HepG2 (cell line): ENCODE measurements at regions not wholly inside any gene's neighbourhood (a gene's known extent, or its start where the extent isn't known, plus 50 kb on each side); places are given as distances from the start of the nearest gene placed in this dataset.

Source experiments
- BRD4 ChIP-seq: sonication (generic); formaldehyde crosslinking; IDR thresholded peaks from 2 replicates; pipeline ENCODE4 v1.4.0; 2020; ENCODE audit warnings: missing genetic modification reagents
- CBX2 ChIP-seq, 2 experiments: fragments of 200-600 bp in 1 of 2; sonication (generic); formaldehyde crosslinking in 1 of 2; IDR thresholded peaks; 2 replicates each; pipeline versions ENCODE4 v1.7.0 to v1.8.1; 2018 to 2022; ENCODE audit warnings: low read depth in 2 of 2, low read length in 1 of 2, mild to moderate bottlenecking in 1 of 2, missing genetic modification reagents in 1 of 2
- KAT8 ChIP-seq: IDR thresholded peaks from 2 replicates; pipeline ENCODE4 v1.6.1; 2016; ENCODE audit warnings: missing genetic modification reagents, missing compliant biosample characterization
- KMT2A ChIP-seq: sonication (generic); formaldehyde crosslinking; IDR thresholded peaks from 2 replicates; pipeline ENCODE4 v1.4.0; 2020; ENCODE audit warnings: missing genetic modification reagents
- ZNF329 ChIP-seq: sonication (generic); formaldehyde crosslinking; IDR thresholded peaks from 2 replicates; pipeline ENCODE4 v1.9.0; 2021; ENCODE audit warnings: low read depth, mild to moderate bottlenecking, missing genetic modification reagents
- ZNF557 ChIP-seq: sonication (generic); formaldehyde crosslinking; IDR thresholded peaks from 2 replicates; pipeline ENCODE4 v1.4.0; 2020; ENCODE audit warnings: missing genetic modification reagents
- ZNF724P ChIP-seq: sonication (generic); formaldehyde crosslinking; IDR thresholded peaks from 2 replicates; pipeline ENCODE4 v1.8.0; 2022; ENCODE audit warnings: missing genetic modification reagents, borderline replicate concordance
- ZSCAN25 ChIP-seq: sonication (generic); formaldehyde crosslinking; IDR thresholded peaks from 2 replicates; pipeline ENCODE4 v1.8.0; 2022; ENCODE audit warnings: mild to moderate bottlenecking, missing genetic modification reagents
- ZSCAN29 ChIP-seq: sonication (generic); formaldehyde crosslinking; conservative IDR thresholded peaks from 2 replicates; pipeline ENCODE4 v1.4.0; 2020; ENCODE audit warnings: mild to moderate bottlenecking, missing genetic modification reagents
- TF ChIP-seq, protein P1 (sequence below): sonication (generic); formaldehyde crosslinking; IDR thresholded peaks from 2 replicates; pipeline ENCODE4 v1.5.1; 2020; ENCODE audit warnings: mild to moderate bottlenecking, missing genetic modification reagents, borderline replicate concordance
- TF ChIP-seq, protein P2 (sequence below): sonication (generic); formaldehyde crosslinking; conservative IDR thresholded peaks from 2 replicates; pipeline ENCODE4 v1.4.0; 2020; ENCODE audit warnings: missing genetic modification reagents
- TF ChIP-seq, protein P3 (sequence below): sonication (generic); formaldehyde crosslinking; IDR thresholded peaks from 2 replicates; pipeline ENCODE4 v1.4.0; 2020; ENCODE audit warnings: missing genetic modification reagents
- TF ChIP-seq, protein P4 (sequence below): sonication (generic); formaldehyde crosslinking; IDR thresholded peaks from 2 replicates; pipeline ENCODE4 v1.4.0; 2020; ENCODE audit warnings: missing genetic modification reagents, borderline replicate concordance

DNA sequence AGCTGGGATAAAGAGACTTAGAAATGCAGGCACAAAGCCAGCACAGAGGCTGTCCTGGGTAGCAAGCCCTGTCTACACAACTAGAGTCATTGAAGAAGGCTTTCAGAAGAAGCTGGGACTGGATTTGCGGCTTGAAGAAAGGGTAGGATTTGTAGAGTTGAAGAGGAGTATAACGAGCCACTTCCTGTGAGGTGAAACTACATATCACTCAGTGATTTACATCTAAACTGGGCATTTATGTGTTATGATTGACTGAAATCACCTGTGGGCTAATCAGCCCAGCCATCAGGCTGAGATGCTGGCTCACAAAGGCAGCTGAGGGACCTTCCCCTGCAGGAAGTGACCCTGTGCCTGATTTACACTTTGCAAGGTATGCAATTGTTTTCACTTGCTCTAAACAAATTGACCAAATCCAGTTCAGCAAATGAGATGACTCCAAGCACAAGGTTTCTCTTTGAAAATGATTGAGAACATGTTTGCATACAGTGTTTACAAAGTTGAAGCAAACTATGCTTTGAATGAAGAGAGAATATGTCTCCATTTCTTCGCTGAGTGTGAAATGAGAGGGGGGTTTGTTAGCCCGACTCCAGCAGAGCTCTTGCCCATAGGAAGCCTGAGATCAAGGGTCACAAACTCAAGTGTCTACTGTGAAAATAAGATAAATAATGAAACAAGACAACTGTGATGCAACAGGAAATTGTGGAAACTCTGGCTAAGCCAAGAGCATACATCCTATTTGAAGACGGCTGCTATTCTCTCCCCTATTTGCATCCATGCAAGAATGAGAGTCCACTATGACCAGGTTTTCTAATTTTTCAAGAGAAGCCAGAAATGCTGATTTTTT lies 69.3 kb upstream of the HK2 start (continued):
- TF ChIP-seq, protein P1, sequence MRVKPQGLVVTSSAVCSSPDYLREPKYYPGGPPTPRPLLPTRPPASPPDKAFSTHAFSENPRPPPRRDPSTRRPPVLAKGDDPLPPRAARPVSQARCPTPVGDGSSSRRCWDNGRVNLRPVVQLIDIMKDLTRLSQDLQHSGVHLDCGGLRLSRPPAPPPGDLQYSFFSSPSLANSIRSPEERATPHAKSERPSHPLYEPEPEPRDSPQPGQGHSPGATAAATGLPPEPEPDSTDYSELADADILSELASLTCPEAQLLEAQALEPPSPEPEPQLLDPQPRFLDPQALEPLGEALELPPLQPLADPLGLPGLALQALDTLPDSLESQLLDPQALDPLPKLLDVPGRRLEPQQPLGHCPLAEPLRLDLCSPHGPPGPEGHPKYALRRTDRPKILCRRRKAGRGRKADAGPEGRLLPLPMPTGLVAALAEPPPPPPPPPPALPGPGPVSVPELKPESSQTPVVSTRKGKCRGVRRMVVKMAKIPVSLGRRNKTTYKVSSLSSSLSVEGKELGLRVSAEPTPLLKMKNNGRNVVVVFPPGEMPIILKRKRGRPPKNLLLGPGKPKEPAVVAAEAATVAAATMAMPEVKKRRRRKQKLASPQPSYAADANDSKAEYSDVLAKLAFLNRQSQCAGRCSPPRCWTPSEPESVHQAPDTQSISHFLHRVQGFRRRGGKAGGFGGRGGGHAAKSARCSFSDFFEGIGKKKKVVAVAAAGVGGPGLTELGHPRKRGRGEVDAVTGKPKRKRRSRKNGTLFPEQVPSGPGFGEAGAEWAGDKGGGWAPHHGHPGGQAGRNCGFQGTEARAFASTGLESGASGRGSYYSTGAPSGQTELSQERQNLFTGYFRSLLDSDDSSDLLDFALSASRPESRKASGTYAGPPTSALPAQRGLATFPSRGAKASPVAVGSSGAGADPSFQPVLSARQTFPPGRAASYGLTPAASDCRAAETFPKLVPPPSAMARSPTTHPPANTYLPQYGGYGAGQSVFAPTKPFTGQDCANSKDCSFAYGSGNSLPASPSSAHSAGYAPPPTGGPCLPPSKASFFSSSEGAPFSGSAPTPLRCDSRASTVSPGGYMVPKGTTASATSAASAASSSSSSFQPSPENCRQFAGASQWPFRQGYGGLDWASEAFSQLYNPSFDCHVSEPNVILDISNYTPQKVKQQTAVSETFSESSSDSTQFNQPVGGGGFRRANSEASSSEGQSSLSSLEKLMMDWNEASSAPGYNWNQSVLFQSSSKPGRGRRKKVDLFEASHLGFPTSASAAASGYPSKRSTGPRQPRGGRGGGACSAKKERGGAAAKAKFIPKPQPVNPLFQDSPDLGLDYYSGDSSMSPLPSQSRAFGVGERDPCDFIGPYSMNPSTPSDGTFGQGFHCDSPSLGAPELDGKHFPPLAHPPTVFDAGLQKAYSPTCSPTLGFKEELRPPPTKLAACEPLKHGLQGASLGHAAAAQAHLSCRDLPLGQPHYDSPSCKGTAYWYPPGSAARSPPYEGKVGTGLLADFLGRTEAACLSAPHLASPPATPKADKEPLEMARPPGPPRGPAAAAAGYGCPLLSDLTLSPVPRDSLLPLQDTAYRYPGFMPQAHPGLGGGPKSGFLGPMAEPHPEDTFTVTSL (CRISPR knock-in tag): peak; percentile 100
- TF ChIP-seq, protein P2, sequence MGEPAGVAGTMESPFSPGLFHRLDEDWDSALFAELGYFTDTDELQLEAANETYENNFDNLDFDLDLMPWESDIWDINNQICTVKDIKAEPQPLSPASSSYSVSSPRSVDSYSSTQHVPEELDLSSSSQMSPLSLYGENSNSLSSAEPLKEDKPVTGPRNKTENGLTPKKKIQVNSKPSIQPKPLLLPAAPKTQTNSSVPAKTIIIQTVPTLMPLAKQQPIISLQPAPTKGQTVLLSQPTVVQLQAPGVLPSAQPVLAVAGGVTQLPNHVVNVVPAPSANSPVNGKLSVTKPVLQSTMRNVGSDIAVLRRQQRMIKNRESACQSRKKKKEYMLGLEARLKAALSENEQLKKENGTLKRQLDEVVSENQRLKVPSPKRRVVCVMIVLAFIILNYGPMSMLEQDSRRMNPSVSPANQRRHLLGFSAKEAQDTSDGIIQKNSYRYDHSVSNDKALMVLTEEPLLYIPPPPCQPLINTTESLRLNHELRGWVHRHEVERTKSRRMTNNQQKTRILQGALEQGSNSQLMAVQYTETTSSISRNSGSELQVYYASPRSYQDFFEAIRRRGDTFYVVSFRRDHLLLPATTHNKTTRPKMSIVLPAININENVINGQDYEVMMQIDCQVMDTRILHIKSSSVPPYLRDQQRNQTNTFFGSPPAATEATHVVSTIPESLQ: 0 out of 2 replicates have a peak, but pooled peaks have one; percentile 48
- TF ChIP-seq BRD4 (CRISPR knock-in tag) (peak; percentile 0; the same call in 1 of the 2 replicates), ZSCAN29 (peak; percentile 67), KMT2A (peak; percentile 47; the same call in 1 of the 2 replicates), ZNF329 (CRISPR knock-in tag) (no peak), ZSCAN25 (CRISPR knock-in tag) (peak; percentile 83; the same call in 1 of the 2 replicates), KAT8 (peak; percentile 93), CBX2 (IDR thresholded peaks at IDR 0.05; ENCODE audit: low read depth, low read length) (no peak), CBX2 (CRISPR knock-in tag; IDR thresholded peaks at IDR 0.05; ENCODE audit: low read depth) (no peak; the same call in 1 of the 2 replicates), ZNF557 (CRISPR knock-in tag) (no peak), ZNF724P (CRISPR knock-in tag) (peak; percentile 77; the same call in 1 of the 2 replicates)
- TF ChIP-seq, protein P3, sequence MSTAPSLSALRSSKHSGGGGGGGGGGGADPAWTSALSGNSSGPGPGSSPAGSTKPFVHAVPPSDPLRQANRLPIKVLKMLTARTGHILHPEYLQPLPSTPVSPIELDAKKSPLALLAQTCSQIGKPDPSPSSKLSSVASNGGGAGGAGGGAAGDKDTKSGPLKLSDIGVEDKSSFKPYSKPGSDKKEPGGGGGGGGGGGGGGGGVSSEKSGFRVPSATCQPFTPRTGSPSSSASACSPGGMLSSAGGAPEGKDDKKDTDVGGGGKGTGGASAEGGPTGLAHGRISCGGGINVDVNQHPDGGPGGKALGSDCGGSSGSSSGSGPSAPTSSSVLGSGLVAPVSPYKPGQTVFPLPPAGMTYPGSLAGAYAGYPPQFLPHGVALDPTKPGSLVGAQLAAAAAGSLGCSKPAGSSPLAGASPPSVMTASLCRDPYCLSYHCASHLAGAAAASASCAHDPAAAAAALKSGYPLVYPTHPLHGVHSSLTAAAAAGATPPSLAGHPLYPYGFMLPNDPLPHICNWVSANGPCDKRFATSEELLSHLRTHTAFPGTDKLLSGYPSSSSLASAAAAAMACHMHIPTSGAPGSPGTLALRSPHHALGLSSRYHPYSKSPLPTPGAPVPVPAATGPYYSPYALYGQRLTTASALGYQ (CRISPR knock-in tag): peak; percentile 99
- TF ChIP-seq, protein P4, sequence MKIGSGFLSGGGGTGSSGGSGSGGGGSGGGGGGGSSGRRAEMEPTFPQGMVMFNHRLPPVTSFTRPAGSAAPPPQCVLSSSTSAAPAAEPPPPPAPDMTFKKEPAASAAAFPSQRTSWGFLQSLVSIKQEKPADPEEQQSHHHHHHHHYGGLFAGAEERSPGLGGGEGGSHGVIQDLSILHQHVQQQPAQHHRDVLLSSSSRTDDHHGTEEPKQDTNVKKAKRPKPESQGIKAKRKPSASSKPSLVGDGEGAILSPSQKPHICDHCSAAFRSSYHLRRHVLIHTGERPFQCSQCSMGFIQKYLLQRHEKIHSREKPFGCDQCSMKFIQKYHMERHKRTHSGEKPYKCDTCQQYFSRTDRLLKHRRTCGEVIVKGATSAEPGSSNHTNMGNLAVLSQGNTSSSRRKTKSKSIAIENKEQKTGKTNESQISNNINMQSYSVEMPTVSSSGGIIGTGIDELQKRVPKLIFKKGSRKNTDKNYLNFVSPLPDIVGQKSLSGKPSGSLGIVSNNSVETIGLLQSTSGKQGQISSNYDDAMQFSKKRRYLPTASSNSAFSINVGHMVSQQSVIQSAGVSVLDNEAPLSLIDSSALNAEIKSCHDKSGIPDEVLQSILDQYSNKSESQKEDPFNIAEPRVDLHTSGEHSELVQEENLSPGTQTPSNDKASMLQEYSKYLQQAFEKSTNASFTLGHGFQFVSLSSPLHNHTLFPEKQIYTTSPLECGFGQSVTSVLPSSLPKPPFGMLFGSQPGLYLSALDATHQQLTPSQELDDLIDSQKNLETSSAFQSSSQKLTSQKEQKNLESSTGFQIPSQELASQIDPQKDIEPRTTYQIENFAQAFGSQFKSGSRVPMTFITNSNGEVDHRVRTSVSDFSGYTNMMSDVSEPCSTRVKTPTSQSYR (CRISPR knock-in tag): peak; percentile 92
